Activated naive CD8-positive, alpha-beta T cell treated with anti-CD3 and anti-CD28 coated beads, Interleukin-2, amount 10 ng/mL, durations not matched to agents 7 days and 5 days (primary cell): ENCODE measurements at regions not wholly inside any gene's neighbourhood (a gene's known extent, or its start where the extent isn't known, plus 50 kb on each side); places are given as distances from the start of the nearest gene placed in this dataset.

ENCODE experiments used
- ATAC-seq: fragments of 150-1000 bp; cut with Tn5 transposase; one replicate; pipeline ENCODE4 v1.10.0; 2021; ENCODE audit warnings: low read depth, moderate library complexity
- POLR2A ChIA-PET: fragments of 350-600 bp; sonication (Branson Sonifier 250); formaldehyde crosslinking; loops from one replicate; lab custom pipeline; 2021; ENCODE audit warnings: antibody characterized with exemption; lab: Charles Lee
- DNase-seq: peaks from one replicate; pipeline ENCODE4 v3.0.0; 2021
- H3K27ac Mint-ChIP-seq: one replicate; pipeline ENCODE4 v1.8.0; 2022; ENCODE audit warnings: mild to moderate bottlenecking, mixed read lengths
- H3K27me3 Mint-ChIP-seq: one replicate; pipeline ENCODE4 v1.8.0; 2022; ENCODE audit warnings: mild to moderate bottlenecking, moderate library complexity, mixed read lengths
- H3K36me3 Mint-ChIP-seq: one replicate; pipeline ENCODE4 v1.8.0; 2021; ENCODE audit warnings: mild to moderate bottlenecking, mixed read lengths
- H3K4me1 Mint-ChIP-seq: one replicate; pipeline ENCODE4 v1.8.0; 2021; ENCODE audit warnings: mixed read lengths
- H3K4me3 Mint-ChIP-seq: one replicate; pipeline ENCODE4 v1.8.0; 2022; ENCODE audit warnings: mild to moderate bottlenecking, moderate library complexity, mixed read lengths
- H3K9me3 Mint-ChIP-seq: one replicate; pipeline ENCODE4 v1.8.0; 2021; ENCODE audit warnings: mixed read lengths

DNA sequence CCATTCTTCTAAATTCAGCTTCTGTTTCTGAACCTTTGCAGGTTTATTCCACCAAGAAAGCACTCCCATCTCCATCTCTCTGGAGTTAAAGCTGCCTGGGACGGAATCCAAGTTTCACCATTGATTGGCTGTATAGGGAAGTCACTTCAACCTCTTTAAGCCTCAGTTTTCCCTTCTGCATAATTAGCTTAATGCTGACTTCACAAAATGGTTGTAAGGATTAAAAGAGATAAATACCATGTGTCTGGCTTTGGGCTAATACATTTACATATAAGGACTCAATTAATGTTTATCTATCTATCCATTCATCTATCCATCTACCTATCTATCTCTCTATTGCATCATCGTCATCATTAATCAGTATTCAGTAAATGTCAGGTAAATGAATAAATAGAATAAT lies 629.6 kb upstream of the MGMT start:
- POLR2A ChIA-PET: no interaction called here
- Mint-ChIP-seq H3K9me3 (no peaks in the 10 kb centered on the region), H3K4me1 (no peaks in the 10 kb centered on the region), H3K4me3 (no peak overlapping the region), H3K27me3 (peaks cover 6% of the 10 kb centered on the region), H3K27ac (no peak overlapping the region), H3K36me3 (no peaks in the 10 kb centered on the region)
- DNase-seq (no peak), ATAC-seq (no peak)

DNA sequence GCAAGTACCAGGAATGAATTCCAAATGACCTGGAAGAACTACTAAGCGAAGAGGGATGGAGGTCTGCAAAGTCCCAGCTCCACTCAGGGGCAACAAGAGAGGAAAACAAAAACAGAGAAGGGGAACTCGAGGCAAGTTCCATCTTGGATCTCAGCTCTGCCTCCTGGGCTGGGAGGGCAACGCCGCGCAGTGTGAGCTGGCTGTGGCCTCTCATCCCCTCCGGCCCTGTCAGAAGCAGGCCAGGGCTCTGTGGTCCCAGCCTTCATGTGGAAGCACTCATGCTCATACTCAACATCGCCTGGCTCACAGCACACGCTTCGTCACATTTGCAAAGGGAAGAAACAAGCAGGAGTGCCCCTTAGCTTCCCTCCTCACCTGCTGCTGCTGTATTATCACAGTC lies 627.9 kb upstream of the MGMT start:
- DNase-seq (no peak), ATAC-seq (no peak)
- no peaks in the 10 kb centered on the region for H3K36me3 Mint-ChIP-seq
- H3K27ac Mint-ChIP-seq: no peak overlapping the region
- POLR2A ChIA-PET: no interaction called here
- H3K4me3 Mint-ChIP-seq: no peak overlapping the region
- no peaks in the 10 kb centered on the region for H3K9me3 Mint-ChIP-seq
- H3K27me3 Mint-ChIP-seq: peaks cover 6% of the 10 kb centered on the region
- no peaks in the 10 kb centered on the region for H3K4me1 Mint-ChIP-seq

DNA sequence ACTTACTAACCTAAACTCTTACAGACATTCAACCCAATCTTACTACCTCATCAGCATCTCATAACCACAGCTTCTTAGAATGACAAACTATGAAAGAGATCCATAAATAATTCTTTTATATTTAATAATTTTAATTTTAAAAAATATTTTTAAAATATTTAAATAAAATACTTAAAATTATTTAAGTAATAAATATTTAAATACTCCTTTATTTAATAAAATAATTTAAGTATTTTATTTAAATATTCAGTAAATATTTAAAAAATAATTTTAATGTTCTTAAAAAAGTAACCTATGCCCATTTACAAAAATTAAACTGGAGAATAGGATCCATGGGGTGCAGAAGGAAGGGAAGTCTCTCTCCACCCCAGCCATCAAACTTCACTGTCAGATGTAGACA lies 627.3 kb upstream of the MGMT start:
- POLR2A ChIA-PET: no interaction called here
- H3K4me1 Mint-ChIP-seq: no peaks in the 10 kb centered on the region
- H3K27me3 Mint-ChIP-seq: peaks cover 6% of the 10 kb centered on the region
- H3K4me3 Mint-ChIP-seq: no peak overlapping the region
- no peaks in the 10 kb centered on the region for H3K9me3 Mint-ChIP-seq
- DNase-seq (no peak), ATAC-seq (no peak)
- no peaks in the 10 kb centered on the region for H3K36me3 Mint-ChIP-seq
- no peak overlapping the region for H3K27ac Mint-ChIP-seq

DNA sequence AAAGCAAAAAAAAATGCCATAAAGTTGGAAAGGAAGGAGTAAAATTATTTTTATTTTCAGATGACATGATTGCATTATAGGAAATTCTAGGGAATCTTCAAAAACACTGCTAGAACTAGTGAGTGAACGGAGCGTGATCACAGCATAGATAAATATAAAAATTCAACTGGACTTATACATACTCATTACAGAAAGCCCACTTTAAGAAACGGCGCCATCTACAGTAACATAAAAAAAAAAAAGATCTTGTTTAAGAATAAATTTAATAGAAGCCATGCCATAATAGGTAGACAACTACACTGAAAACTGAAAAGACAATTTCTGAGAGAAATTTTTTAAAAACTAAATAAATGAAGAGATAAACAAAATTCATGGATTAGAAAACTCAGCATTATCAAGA lies 623.1 kb upstream of the MGMT start:
- H3K4me1 Mint-ChIP-seq: no peaks in the 10 kb centered on the region
- H3K9me3 Mint-ChIP-seq: no peaks in the 10 kb centered on the region
- DNase-seq (no peak), ATAC-seq (no peak)
- peaks cover 4% of the 10 kb centered on the region for H3K27me3 Mint-ChIP-seq
- no peak overlapping the region for H3K27ac Mint-ChIP-seq
- POLR2A ChIA-PET: no interaction called here
- H3K4me3 Mint-ChIP-seq: no peak overlapping the region
- no peaks in the 10 kb centered on the region for H3K36me3 Mint-ChIP-seq

DNA sequence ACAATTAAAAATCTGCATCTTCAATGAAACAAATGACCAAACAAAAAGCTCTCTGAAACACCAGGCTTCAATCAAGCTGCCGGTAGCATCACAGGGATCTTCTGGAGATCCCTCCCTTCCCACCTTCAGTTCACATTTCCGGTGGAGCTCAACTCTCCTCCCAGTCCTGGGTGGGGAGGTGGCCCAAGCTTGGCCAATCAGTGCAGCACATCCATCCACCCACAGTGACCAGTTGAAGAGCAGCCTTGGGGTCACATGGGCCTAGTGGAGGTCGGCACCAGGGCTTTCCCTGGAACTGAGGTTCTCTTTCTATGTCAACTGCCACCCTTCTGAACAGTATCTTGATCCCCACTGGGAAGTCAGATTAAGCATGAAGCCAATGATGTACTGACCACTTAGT lies 620.1 kb upstream of the MGMT start:
- POLR2A ChIA-PET: no interaction called here
- Mint-ChIP-seq H3K9me3 (no peaks in the 10 kb centered on the region), H3K27me3 (no peaks in the 10 kb centered on the region), H3K4me3 (no peak overlapping the region), H3K4me1 (no peaks in the 10 kb centered on the region), H3K27ac (no peak overlapping the region), H3K36me3 (no peaks in the 10 kb centered on the region)
- no peak for ATAC-seq
- no peak for DNase-seq

DNA sequence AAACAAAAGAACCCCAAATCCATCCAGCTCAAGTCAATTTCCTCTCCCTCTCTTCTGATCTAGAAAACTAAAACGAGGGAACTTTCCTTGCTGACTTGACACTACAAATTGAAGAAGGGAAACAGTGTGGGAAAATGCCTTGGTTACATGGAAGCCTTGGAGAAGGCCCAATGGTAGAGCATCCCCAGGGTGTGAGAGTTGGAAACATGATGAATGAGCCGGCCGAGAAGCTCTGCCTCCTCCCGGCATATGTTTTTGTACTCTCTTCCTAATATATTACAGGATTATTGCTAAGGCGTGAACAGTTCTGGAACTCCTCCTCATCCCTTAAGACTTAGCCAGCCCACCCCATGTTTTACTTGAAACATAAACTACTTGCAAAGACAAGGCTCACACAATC lies 618.2 kb upstream of the MGMT start:
- H3K4me1 Mint-ChIP-seq: no peaks in the 10 kb centered on the region
- no peaks in the 10 kb centered on the region for H3K9me3 Mint-ChIP-seq
- H3K36me3 Mint-ChIP-seq: no peaks in the 10 kb centered on the region
- H3K4me3 Mint-ChIP-seq: no peak overlapping the region
- no peak overlapping the region for H3K27ac Mint-ChIP-seq
- no peak for DNase-seq
- no peak for ATAC-seq
- no peaks in the 10 kb centered on the region for H3K27me3 Mint-ChIP-seq
- POLR2A ChIA-PET: no interaction called here

DNA sequence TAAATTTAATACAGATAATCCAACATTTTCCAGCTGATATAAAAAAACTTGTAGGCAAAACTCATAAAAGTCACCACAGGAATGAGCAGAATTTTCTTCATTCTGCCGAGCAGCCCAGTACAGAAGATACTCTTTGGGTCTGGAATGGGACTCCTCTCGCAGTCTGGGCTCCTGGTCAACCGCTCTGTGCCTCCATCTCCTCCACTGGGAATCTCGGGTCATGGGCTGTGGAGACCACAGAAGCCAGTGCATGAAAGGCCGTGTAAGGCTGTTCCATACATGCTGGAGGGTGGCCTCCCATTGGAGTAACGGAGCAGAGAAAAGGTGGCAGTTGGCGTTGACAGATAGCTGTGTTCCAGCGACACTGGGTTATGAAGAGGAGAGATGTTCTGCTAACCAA lies 616.4 kb upstream of the MGMT start:
- no peaks in the 10 kb centered on the region for H3K27me3 Mint-ChIP-seq
- H3K4me3 Mint-ChIP-seq: no peak overlapping the region
- no peak for ATAC-seq
- POLR2A ChIA-PET: no interaction called here
- H3K4me1 Mint-ChIP-seq: no peaks in the 10 kb centered on the region
- H3K27ac Mint-ChIP-seq: no peak overlapping the region
- no peaks in the 10 kb centered on the region for H3K9me3 Mint-ChIP-seq
- DNase-seq: no peak
- H3K36me3 Mint-ChIP-seq: no peaks in the 10 kb centered on the region

DNA sequence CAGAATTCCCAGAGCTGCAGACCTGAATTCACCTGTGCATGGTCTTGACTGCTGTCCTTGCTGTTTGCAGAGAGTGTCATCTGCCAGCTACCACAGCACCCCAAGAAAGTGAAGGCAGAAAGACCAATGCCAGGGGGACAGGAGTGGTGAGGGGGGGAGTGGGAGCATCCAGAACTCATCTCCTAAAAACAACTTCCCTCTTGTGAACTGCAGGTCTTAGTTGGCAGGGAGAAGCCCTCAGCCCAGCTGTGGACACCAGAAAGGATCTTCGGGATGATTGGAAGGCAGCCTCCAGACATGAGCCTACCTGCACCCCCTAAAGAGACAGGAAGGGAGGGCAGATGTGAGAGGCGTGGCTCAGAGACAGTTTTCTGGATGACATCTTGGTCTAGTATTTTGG lies 615.8 kb upstream of the MGMT start:
- POLR2A ChIA-PET: no interaction called here
- no peaks in the 10 kb centered on the region for H3K9me3 Mint-ChIP-seq
- DNase-seq: no peak
- H3K4me1 Mint-ChIP-seq: no peaks in the 10 kb centered on the region
- ATAC-seq: no peak
- H3K36me3 Mint-ChIP-seq: no peaks in the 10 kb centered on the region
- no peaks in the 10 kb centered on the region for H3K27me3 Mint-ChIP-seq
- H3K4me3 Mint-ChIP-seq: no peak overlapping the region
- H3K27ac Mint-ChIP-seq: no peak overlapping the region

DNA sequence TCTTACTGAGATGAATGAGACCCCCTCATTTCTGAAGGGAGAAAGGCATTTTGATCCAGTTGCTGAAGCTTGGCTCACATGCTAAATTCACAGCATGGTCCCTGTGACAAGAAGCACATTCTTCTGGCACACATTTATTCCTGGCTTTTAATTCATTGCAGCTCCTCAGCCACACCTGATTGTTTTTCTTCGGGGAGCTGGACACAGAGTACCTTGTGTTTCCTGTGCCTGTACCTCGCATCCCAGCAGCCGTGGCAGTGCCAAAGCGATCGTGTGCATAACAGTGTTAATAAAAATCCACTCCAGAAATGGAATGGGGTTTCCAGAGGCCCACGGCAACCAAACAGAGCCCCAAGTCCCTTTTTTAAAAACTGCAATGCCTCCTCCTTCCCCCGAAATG lies 615.3 kb upstream of the MGMT start:
- no peak overlapping the region for H3K4me3 Mint-ChIP-seq
- ATAC-seq: no peak
- no peaks in the 10 kb centered on the region for H3K27me3 Mint-ChIP-seq
- no peak for DNase-seq
- POLR2A ChIA-PET: no interaction called here
- no peak overlapping the region for H3K27ac Mint-ChIP-seq
- H3K36me3 Mint-ChIP-seq: no peaks in the 10 kb centered on the region
- no peaks in the 10 kb centered on the region for H3K4me1 Mint-ChIP-seq
- no peaks in the 10 kb centered on the region for H3K9me3 Mint-ChIP-seq

DNA sequence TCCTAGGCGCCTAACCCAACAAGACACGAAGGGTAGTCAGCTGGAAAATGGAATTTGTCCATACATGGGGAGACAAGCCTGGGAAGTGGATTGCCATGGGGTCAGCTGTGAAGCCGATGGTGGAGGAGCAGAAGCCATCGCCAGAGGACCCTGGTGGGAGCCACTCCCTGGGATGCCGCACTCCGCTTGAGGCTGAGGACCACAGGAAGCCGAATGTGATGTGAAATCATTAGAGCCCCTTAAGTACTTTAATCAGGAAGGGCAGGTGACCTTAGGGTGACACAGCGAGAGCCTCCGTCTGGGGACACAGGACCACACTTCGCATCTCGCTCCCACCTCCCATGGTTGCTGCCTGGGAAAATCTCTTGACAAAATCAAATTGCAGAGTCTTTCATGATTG lies 614.6 kb upstream of the MGMT start:
- Mint-ChIP-seq H3K27ac (no peak overlapping the region), H3K4me3 (no peak overlapping the region), H3K36me3 (no peaks in the 10 kb centered on the region), H3K27me3 (no peaks in the 10 kb centered on the region), H3K9me3 (no peaks in the 10 kb centered on the region), H3K4me1 (no peaks in the 10 kb centered on the region)
- ATAC-seq (no peak), DNase-seq (no peak)
- POLR2A ChIA-PET: no interaction called here

DNA sequence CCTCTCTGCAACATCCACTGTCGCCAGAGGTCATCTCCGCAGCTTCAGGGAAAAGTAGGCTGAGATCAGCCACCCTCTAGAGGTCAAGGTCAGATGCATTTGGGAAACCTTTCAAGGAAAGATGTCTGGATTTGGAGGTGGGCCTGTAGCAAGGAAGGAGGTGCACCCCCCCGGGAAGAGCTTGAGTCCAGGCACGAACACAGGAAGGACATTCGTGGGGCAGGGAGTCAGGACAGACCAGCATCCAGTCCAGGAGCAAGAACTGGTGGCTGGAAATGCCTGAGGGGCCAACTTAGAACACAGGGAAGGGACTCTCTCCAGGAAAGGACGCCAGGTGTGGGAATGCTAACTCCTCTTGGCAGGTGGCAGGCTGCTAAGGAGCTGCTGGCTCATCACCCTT lies 614.1 kb upstream of the MGMT start:
- no peak overlapping the region for H3K4me3 Mint-ChIP-seq
- H3K4me1 Mint-ChIP-seq: no peaks in the 10 kb centered on the region
- H3K27me3 Mint-ChIP-seq: no peaks in the 10 kb centered on the region
- no peaks in the 10 kb centered on the region for H3K36me3 Mint-ChIP-seq
- H3K9me3 Mint-ChIP-seq: no peaks in the 10 kb centered on the region
- no peak for DNase-seq
- ATAC-seq: no peak
- no peak overlapping the region for H3K27ac Mint-ChIP-seq
- POLR2A ChIA-PET: no interaction called here

DNA sequence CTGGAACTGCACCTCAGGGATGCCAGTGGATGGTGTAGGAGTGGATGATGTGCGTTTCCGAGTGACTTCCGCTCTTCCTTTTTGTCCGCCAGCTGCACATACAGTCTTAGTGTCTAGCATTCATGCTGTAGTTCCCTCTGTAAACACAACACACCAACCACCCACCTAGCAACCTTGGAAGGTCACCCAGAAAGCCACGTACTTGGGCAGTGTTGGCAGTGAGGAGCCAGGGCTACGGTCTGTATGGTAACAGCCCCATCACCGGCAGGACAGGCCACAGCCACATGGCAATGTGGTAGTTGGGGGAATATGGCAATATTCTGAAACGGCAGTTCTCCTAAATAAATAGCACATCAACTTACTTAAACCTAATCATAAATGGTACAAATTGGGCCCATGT lies 613.5 kb upstream of the MGMT start:
- Mint-ChIP-seq H3K4me3 (no peak overlapping the region), H3K36me3 (no peaks in the 10 kb centered on the region), H3K27me3 (no peaks in the 10 kb centered on the region), H3K9me3 (no peaks in the 10 kb centered on the region), H3K4me1 (no peaks in the 10 kb centered on the region), H3K27ac (no peak overlapping the region)
- DNase-seq (no peak), ATAC-seq (no peak)
- POLR2A ChIA-PET: no interaction called here

DNA sequence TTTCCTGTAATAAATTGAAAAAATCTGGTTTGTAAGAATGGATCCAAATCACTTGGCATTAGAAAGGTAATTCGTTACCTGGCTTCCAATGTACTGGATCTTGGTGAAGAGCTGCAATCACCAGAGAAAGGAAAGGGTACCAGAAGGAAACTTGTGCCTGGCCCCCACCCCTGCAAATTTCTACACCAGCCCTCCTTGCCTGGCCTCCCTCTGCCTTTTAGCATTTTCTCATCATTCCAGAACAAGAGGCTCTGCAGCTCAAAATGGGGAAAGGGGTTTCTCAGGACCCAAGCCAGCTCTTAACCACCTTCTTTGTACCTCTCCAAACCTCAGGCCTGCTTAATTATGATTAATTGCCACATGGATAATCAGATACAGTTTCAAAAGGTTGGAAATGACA lies 612.8 kb upstream of the MGMT start:
- no peak overlapping the region for H3K4me3 Mint-ChIP-seq
- ATAC-seq (no peak), DNase-seq (no peak)
- no peaks in the 10 kb centered on the region for H3K9me3 Mint-ChIP-seq
- no peaks in the 10 kb centered on the region for H3K27me3 Mint-ChIP-seq
- H3K36me3 Mint-ChIP-seq: no peaks in the 10 kb centered on the region
- POLR2A ChIA-PET: no interaction called here
- H3K4me1 Mint-ChIP-seq: no peaks in the 10 kb centered on the region
- no peak overlapping the region for H3K27ac Mint-ChIP-seq

DNA sequence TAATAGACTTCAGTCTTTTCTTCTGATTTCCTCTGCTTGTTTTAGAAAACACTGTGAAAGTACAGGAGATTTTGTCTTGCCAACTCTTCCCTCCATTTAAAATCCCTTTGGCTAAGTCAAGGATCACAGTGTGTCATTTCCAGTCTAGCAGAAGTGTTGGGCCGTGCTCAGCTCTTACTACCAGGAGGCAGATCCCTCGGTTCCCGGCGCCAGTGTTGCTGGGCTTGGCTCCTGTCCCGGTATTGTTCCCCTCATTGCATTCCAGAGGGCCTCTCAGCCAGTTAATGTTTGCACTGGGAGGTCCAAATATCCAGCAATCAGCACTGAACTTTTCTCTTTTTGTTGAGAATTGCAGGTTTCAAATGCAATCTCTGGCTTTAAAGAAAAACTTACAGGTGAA lies 612.1 kb upstream of the MGMT start:
- no peaks in the 10 kb centered on the region for H3K36me3 Mint-ChIP-seq
- H3K27me3 Mint-ChIP-seq: no peaks in the 10 kb centered on the region
- ATAC-seq (no peak), DNase-seq (no peak)
- H3K27ac Mint-ChIP-seq: no peak overlapping the region
- no peaks in the 10 kb centered on the region for H3K9me3 Mint-ChIP-seq
- no peak overlapping the region for H3K4me3 Mint-ChIP-seq
- no peaks in the 10 kb centered on the region for H3K4me1 Mint-ChIP-seq
- POLR2A ChIA-PET: no interaction called here

DNA sequence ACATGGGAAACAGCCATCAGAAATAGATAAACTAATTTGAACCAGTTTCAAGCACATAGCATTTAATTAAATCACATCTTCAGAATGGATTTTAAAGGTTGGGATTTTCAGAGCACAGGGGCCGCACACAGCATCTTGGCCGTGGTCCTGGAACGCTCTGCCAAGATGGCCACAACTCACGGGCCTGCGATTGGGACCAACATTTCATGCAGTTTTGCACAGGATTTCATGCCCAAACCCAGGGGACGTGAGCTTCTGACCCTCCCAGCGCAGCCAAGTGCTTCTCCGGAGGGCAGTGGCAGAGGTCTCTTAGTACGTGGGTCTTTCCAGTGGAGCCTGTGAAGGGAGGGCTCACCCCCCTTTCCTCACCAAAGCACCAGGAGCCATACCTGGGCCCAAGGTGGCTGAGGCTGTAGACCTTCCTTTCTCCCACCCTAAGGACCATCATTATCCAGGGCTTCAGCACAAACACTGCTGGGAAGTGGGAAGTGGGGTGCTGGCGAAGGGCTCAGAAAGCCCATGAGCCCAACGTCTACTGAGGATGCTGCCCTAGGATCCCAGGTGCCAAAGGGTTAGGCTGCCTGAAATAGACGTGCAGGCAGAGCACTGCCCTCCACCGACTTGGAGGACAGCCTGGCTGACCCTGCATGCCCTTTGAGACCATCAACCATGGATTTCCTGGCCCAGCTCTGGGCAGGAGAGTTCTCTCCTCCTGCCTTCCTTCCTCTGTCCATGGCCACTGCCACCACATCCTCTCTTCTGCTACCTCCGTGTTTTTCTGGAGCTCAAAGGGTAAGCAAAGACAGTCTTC lies 611.2 kb upstream of the MGMT start:
- Mint-ChIP-seq H3K27me3 (no peaks in the 10 kb centered on the region), H3K27ac (no peak overlapping the region), H3K36me3 (no peaks in the 10 kb centered on the region), H3K4me3 (no peak overlapping the region), H3K4me1 (no peaks in the 10 kb centered on the region), H3K9me3 (no peaks in the 10 kb centered on the region)
- no peak for ATAC-seq
- no peak for DNase-seq
- POLR2A ChIA-PET: no interaction called here
